IMR-90 (cell line): ENCODE measurements at regions not wholly inside any gene's neighbourhood (a gene's known extent, or its start where the extent isn't known, plus 50 kb on each side); places are given as distances from the start of the nearest gene placed in this dataset.
"Not testable (repeated sequence)": the region's sequence is repeated elsewhere in the genome, so short reads cannot be mapped to it uniquely, and the experiment has no call there.

Source experiments
- ATAC-seq: fragments of 200-7000 bp; cut with Tn5 transposase; 2 replicates; pipeline ENCODE4 v1.9.1; 2020; ENCODE audit warnings: low read depth, mild to moderate bottlenecking, moderate library complexity
- BruUV-seq: library from RNA; stranded (reverse); fragments of 400-500 nt; replicated peaks from 2 replicates; lab custom pipeline; 2021; lab: Mats Ljungman, UMichigan
- CTCF ChIA-PET: fragments of 300-600 bp; formaldehyde crosslinking; extraction: SDS; loops from one replicate; lab custom pipeline; 2021; ENCODE audit warnings: antibody characterized with exemption; lab: Yijun Ruan, JAX
- POLR2A ChIA-PET: fragments of 300-600 bp; sonication (Branson Sonifier 250); formaldehyde crosslinking; loops from one replicate; lab custom pipeline; 2022; ENCODE audit warnings: antibody characterized with exemption; ENCODE audit not compliant: unreplicated experiment; lab: Charles Lee
- DNase-seq: peaks from one replicate; pipeline ENCODE4 v3.0.0; 2013
- H2AFZ ChIP-seq: replicated peaks from 2 replicates; pipeline ENCODE3; 2013; ENCODE audit warnings: low read length, mild to moderate bottlenecking; ENCODE audit not compliant: poor library complexity
- H2AK5ac ChIP-seq: 2 replicates; pipeline ENCODE4 v1.6.1; 2013; ENCODE audit warnings: low read depth, low read length, inconsistent platforms
- H2AK9ac ChIP-seq: replicated peaks from 2 replicates; pipeline ENCODE3; 2013; ENCODE audit warnings: mild to moderate bottlenecking, low read depth, low read length, moderate library complexity; ENCODE audit not compliant: poor library complexity
- H2BK120ac ChIP-seq: 2 replicates; pipeline ENCODE4 v1.6.1; 2013; ENCODE audit warnings: low read depth, low read length, inconsistent platforms
- H2BK15ac ChIP-seq: 3 replicates; pipeline ENCODE4 v1.6.1; 2013; ENCODE audit warnings: low read depth, low read length, inconsistent platforms
- H2BK20ac ChIP-seq: 2 replicates; pipeline ENCODE4 v1.6.1; 2013; ENCODE audit warnings: low read depth, mild to moderate bottlenecking, inconsistent platforms, low read length, moderate library complexity
- H2BK5ac ChIP-seq: 2 replicates; pipeline ENCODE4 v1.6.1; 2013; ENCODE audit warnings: mild to moderate bottlenecking, low read depth, low read length, inconsistent platforms; ENCODE audit not compliant: poor library complexity, severe bottlenecking
- H3K14ac ChIP-seq: replicated peaks from 2 replicates; pipeline ENCODE4 v1.6.1; 2013; ENCODE audit warnings: low read depth, low read length, inconsistent platforms
- H3K18ac ChIP-seq: 2 replicates; pipeline ENCODE4 v1.6.1; 2013; ENCODE audit warnings: low read depth, low read length, control low read depth
- H3K23ac ChIP-seq: 2 replicates; pipeline ENCODE4 v1.6.1; 2013; ENCODE audit warnings: low read depth, low read length, inconsistent platforms
- H3K27ac ChIP-seq: 2 replicates; pipeline ENCODE4 v1.5.1; 2013; ENCODE audit warnings: mild to moderate bottlenecking, control low read depth, low read length; ENCODE audit not compliant: insufficient read depth
- H3K27me3 ChIP-seq: 2 replicates; pipeline ENCODE4 v1.6.1; 2013; ENCODE audit warnings: low read length; ENCODE audit not compliant: control insufficient read depth, insufficient read depth
- H3K36me3 ChIP-seq: 2 replicates; pipeline ENCODE4 v1.6.1; 2013; ENCODE audit warnings: low read length, mixed read lengths; ENCODE audit not compliant: control insufficient read depth, insufficient read depth
- H3K4ac ChIP-seq: 2 replicates; pipeline ENCODE4 v1.6.1; 2013; ENCODE audit warnings: low read depth, low read length, inconsistent platforms
- H3K4me1 ChIP-seq: 2 replicates; pipeline ENCODE4 v1.6.1; 2013; ENCODE audit warnings: low read length, mixed read lengths; ENCODE audit not compliant: control insufficient read depth, insufficient read depth
- H3K4me2 ChIP-seq: 2 replicates; pipeline ENCODE4 v1.6.1; 2013; ENCODE audit warnings: low read depth, mild to moderate bottlenecking, control low read depth, low read length, moderate library complexity
- H3K4me3 ChIP-seq: 2 replicates; pipeline ENCODE4 v1.5.1; 2013; ENCODE audit warnings: low read depth, mild to moderate bottlenecking, control low read depth, low read length, moderate library complexity; ENCODE audit not compliant: insufficient read depth
- H3K56ac ChIP-seq: 2 replicates; pipeline ENCODE4 v1.6.1; 2013; ENCODE audit warnings: low read length, inconsistent platforms; ENCODE audit not compliant: insufficient read depth; ENCODE audit errors: extremely low read depth
- H3K79me1 ChIP-seq, 2 experiments: 2 replicates each; pipeline ENCODE4 v1.6.1; 2013; ENCODE audit warnings: low read length in 2 of 2, inconsistent platforms in 1 of 2, low read depth in 1 of 2
- H3K9ac ChIP-seq: 2 replicates; pipeline ENCODE4 v1.6.1; 2013; ENCODE audit warnings: low read depth, low read length, control low read depth
- H3K9me1 ChIP-seq: 2 replicates; pipeline ENCODE4 v1.6.1; 2013; ENCODE audit warnings: low read length, inconsistent platforms; ENCODE audit not compliant: insufficient read depth
- H3K9me3 ChIP-seq: 2 replicates; pipeline ENCODE4 v1.6.1; 2013; ENCODE audit warnings: low read length; ENCODE audit not compliant: control insufficient read depth, insufficient read depth
- H4K20me1 ChIP-seq: 2 replicates; pipeline ENCODE4 v1.6.1; 2013; ENCODE audit warnings: low read length, inconsistent platforms; ENCODE audit not compliant: insufficient read depth
- H4K5ac ChIP-seq: 2 replicates; pipeline ENCODE4 v1.6.1; 2013; ENCODE audit warnings: mild to moderate bottlenecking, low read depth, low read length, control low read depth
- H4K8ac ChIP-seq, 2 experiments: 2 replicates each; pipeline ENCODE4 v1.6.1; 2013; ENCODE audit warnings: low read depth in 2 of 2, low read length in 2 of 2, control low read depth in 1 of 2, inconsistent platforms in 1 of 2
- H4K91ac ChIP-seq: 2 replicates; pipeline ENCODE4 v1.6.1; 2013; ENCODE audit warnings: low read depth, low read length, inconsistent platforms; ENCODE audit not compliant: insufficient read depth
- CEBPB ChIP-seq: IDR thresholded peaks from 2 replicates; pipeline ENCODE4 v1.6.1; 2012; ENCODE audit warnings: low read depth, low read length, improper control_type of control experiment
- CHD1 ChIP-seq: IDR thresholded peaks from 2 replicates; pipeline ENCODE4 v1.6.1; 2012; ENCODE audit warnings: low read depth, low read length, improper control_type of control experiment
- FOS ChIP-seq: fragments of 150-350 bp; IDR thresholded peaks from 2 replicates; pipeline ENCODE4 v1.6.1; 2016; ENCODE audit warnings: low read depth, low read length
- MAFK ChIP-seq: IDR thresholded peaks from 2 replicates; pipeline ENCODE4 v1.6.1; 2012; ENCODE audit warnings: low read depth, low read length, improper control_type of control experiment
- MAZ ChIP-seq: IDR thresholded peaks from 2 replicates; pipeline ENCODE4 v1.6.1; 2012; ENCODE audit warnings: low read depth, mild to moderate bottlenecking, low read length, improper control_type of control experiment, moderate library complexity, borderline replicate concordance
- MXI1 ChIP-seq: IDR thresholded peaks from 2 replicates; pipeline ENCODE4 v1.6.1; 2012; ENCODE audit warnings: low read depth, mild to moderate bottlenecking, low read length, moderate library complexity, borderline replicate concordance
- NFE2L2 ChIP-seq: fragments of 150-350 bp; IDR thresholded peaks from 2 replicates; pipeline ENCODE4 v1.6.1; 2016; ENCODE audit warnings: low read depth, mild to moderate bottlenecking, low read length
- RAD21 ChIP-seq: IDR thresholded peaks from 2 replicates; pipeline ENCODE4 v1.6.1; 2012; ENCODE audit warnings: low read length, improper control_type of control experiment
- SMC3 ChIP-seq: fragments of 150-350 bp; IDR thresholded peaks from 2 replicates; pipeline ENCODE4 v1.6.1; 2016; ENCODE audit warnings: low read depth, mild to moderate bottlenecking, antibody characterized with exemption, low read length, moderate library complexity
- USF2 ChIP-seq: fragments of 150-350 bp; IDR thresholded peaks from 2 replicates; pipeline ENCODE4 v1.6.1; 2017; ENCODE audit warnings: mild to moderate bottlenecking, antibody characterized with exemption, low read length, low read depth
- WGBS, 2 experiments: methylation state at CpG; one replicate each; pipeline versions ENCODE4 v1.1.5 to v1.1.7; 2013; ENCODE audit warnings: missing lambda C conversion rate in 2 of 2; ENCODE audit not compliant: insufficient read length in 1 of 2; ENCODE audit errors: extremely low coverage in 2 of 2; 5-methylcytosine and 5-hydroxymethylcytosine counted together
- dilution Hi-C: fragments of 300-500 bp; cut with HindIII; formaldehyde crosslinking; loops from one replicate; pipeline ENCODE4 v1.14.3; 2018; ENCODE audit warnings: low sequenced_read_pairs; ENCODE audit not compliant: unreplicated experiment
- in situ Hi-C: fragments of 300-500 bp; cut with MboI; formaldehyde crosslinking; loops from 3 replicates; pipeline ENCODE4 v1.14.3; 2019; ENCODE audit warnings: low sequenced_read_pairs, inconsistent platforms, mixed read lengths
- intact Hi-C: fragments of 100-400 bp; cut with micrococcal nuclease; formaldehyde crosslinking; loops from 2 replicates; pipeline ENCODE4 v1.10.0; 2022

GRCh38 chr11:109964487-109964886 lies 128.7 kb upstream of the ZC3H12C start:
- H4K91ac ChIP-seq: no peak overlapping the region
- H3K9me1 ChIP-seq: no peaks in the 10 kb centered on the region
- H3K27me3 ChIP-seq: no peaks in the 10 kb centered on the region
- no peak overlapping the region for H3K4me2 ChIP-seq
- H2BK120ac ChIP-seq: no peak overlapping the region
- no peak overlapping the region for H4K8ac ChIP-seq
- no peak overlapping the region for H3K14ac ChIP-seq
- H3K9me3 ChIP-seq: no peaks in the 10 kb centered on the region
- H3K36me3 ChIP-seq: no peaks in the 10 kb centered on the region
- H3K79me1 ChIP-seq: no peaks in the 10 kb centered on the region
- no peak overlapping the region for H3K23ac ChIP-seq
- TF ChIP-seq CHD1 (no peak), MAZ (no peak), USF2 (no peak), CEBPB (no peak), RAD21 (no peak), NFE2L2 (no peak), FOS (no peak), SMC3 (no peak), MXI1 (no peak), MAFK (no peak)
- no peak overlapping the region for H4K5ac ChIP-seq
- in situ Hi-C loops (loop anchor here (25.0 kb wide), 1 partner anchor 223 kb away; no protein-coding TSS in a partner anchor), dilution Hi-C loops (no loop called here), intact Hi-C loops (no loop called here)
- no peak overlapping the region for H3K4me3 ChIP-seq
- H2BK15ac ChIP-seq: no peak overlapping the region
- H2AFZ ChIP-seq: no peak overlapping the region
- H2BK20ac ChIP-seq: no peak overlapping the region
- H3K27ac ChIP-seq: no peak overlapping the region
- no peak overlapping the region for H3K4ac ChIP-seq
- no peak overlapping the region for H3K18ac ChIP-seq
- H2BK5ac ChIP-seq: no peak overlapping the region
- ATAC-seq (no peak), DNase-seq (no peak)
- ChIA-PET POLR2A (no interaction called here), CTCF (no interaction called here)
- no peak overlapping the region for H2AK5ac ChIP-seq
- WGBS, 2 experiments: no CpG with 5 or more reads among the region's 2 CpGs
- no peak overlapping the region for H2AK9ac ChIP-seq
- H4K20me1 ChIP-seq: no peaks in the 10 kb centered on the region
- H3K9ac ChIP-seq: no peak overlapping the region
- no peak overlapping the region for H3K56ac ChIP-seq
- no peaks in the 10 kb centered on the region for H3K4me1 ChIP-seq
- no TSS peak for BruUV-seq

DNA sequence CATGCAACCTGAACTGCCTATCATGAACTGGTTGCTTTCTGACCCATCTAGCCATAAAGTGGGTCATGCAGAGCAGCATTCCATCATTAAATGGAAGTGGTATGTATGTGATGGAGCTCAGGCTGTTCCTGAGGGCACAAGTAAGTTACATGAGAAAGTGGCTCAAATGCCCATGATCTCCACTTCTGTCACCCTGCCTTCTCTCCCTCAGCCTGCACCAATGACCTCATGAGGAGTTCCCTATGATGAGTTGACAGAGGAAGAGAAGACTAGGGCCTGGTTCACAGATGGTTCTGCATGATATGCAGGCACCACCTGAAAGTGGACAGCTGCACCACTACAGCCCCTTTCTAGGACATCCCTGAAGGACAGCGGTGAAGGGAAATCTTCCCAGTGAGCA lies 127.7 kb upstream of the ZC3H12C start:
- CTCF ChIA-PET, H4K20me1 ChIP-seq, H3K23ac ChIP-seq, H2BK15ac ChIP-seq, DNase-seq, H2AFZ ChIP-seq, H2AK5ac ChIP-seq, H3K27me3 ChIP-seq, intact Hi-C loops, dilution Hi-C loops, H3K4me2 ChIP-seq, H3K4me3 ChIP-seq, H2AK9ac ChIP-seq, H4K5ac ChIP-seq, H3K4me1 ChIP-seq, H3K14ac ChIP-seq, ATAC-seq, H3K18ac ChIP-seq, H3K9ac ChIP-seq, H4K91ac ChIP-seq, H2BK120ac ChIP-seq, H3K27ac ChIP-seq, H2BK20ac ChIP-seq, H2BK5ac ChIP-seq, H4K8ac ChIP-seq, BruUV-seq, H3K79me1 ChIP-seq, H3K4ac ChIP-seq, H3K9me3 ChIP-seq, H3K56ac ChIP-seq, POLR2A ChIA-PET, H3K36me3 ChIP-seq, H3K9me1 ChIP-seq: not testable (repeated sequence)
- 100% methylated on average over 1 of the region's 1 CpG; no CpG with 5 or more reads in 1 of the 2 experiments for WGBS, 2 experiments
- in situ Hi-C loops: loop anchor here (25.0 kb wide), 1 partner anchor 222 kb away; no protein-coding TSS in a partner anchor
